Muscle of arm (tissue), 1 donor: ENCODE measurements at regions not wholly inside any gene's neighbourhood (a gene's known extent, or its start where the extent isn't known, plus 50 kb on each side); places are given as distances from the start of the nearest gene placed in this dataset.
"Not testable (repeated sequence)": the region's sequence is repeated elsewhere in the genome, so short reads cannot be mapped to it uniquely, and the experiment has no call there.

Source experiments
- DNase-seq: peaks from one replicate; pipeline ENCODE4 v3.0.0-alpha.2; 2013

GRCh38 chr9:84054341-84055010 lies 73.9 kb downstream of the RMI1 start:
- DNase-seq = no peak

GRCh38 chr9:84057662-84058061 lies 77.1 kb downstream of the RMI1 start:
- DNase-seq = no peak

GRCh38 chr9:84059936-84060335 lies 79.3 kb downstream of the RMI1 start:
- no peak for DNase-seq

GRCh38 chr9:84061613-84062193 lies 81.1 kb downstream of the RMI1 start:
- no peak for DNase-seq

GRCh38 chr9:84062538-84062937 lies 81.9 kb downstream of the RMI1 start:
- DNase-seq = no peak

GRCh38 chr9:84067821-84068220 lies 87.2 kb downstream of the RMI1 start:
- no peak for DNase-seq

- DNase-seq = no peak
Observed at GRCh38 chr9:84068872-84069271, 88.3 kb downstream of the RMI1 start.

GRCh38 chr9:84070590-84070989 lies 90.0 kb downstream of the RMI1 start:
- DNase-seq = no peak

- DNase-seq = no peak
Observed at GRCh38 chr9:84072621-84073180, 92.1 kb downstream of the RMI1 start.

GRCh38 chr9:84075004-84075403 lies 94.4 kb downstream of the RMI1 start:
- DNase-seq = no peak

- no peak for DNase-seq
Observed at GRCh38 chr9:84076384-84076783, 95.8 kb downstream of the RMI1 start.

GRCh38 chr9:84077816-84078215 lies 97.2 kb downstream of the RMI1 start:
- not testable (repeated sequence) for DNase-seq

- DNase-seq = no peak
Observed at GRCh38 chr9:84079994-84080393, 99.4 kb downstream of the RMI1 start.

GRCh38 chr9:84101964-84102632 lies 121.5 kb downstream of the RMI1 start:
- no peak for DNase-seq

GRCh38 chr9:84103651-84104377 lies 123.2 kb downstream of the RMI1 start:
- no peak for DNase-seq

- DNase-seq = no peak
Observed at GRCh38 chr9:84107081-84107480, 126.5 kb downstream of the RMI1 start.

- no peak for DNase-seq
Observed at GRCh38 chr9:84107995-84108394, 127.4 kb downstream of the RMI1 start.

- no peak for DNase-seq
Observed at GRCh38 chr9:84111726-84112125, 131.1 kb downstream of the RMI1 start.

GRCh38 chr9:84121991-84122523 lies 141.5 kb downstream of the RMI1 start:
- no peak for DNase-seq

GRCh38 chr9:84122572-84122971 lies 142.0 kb downstream of the RMI1 start:
- DNase-seq = no peak

- no peak for DNase-seq
Observed at GRCh38 chr9:84123648-84124406, 143.2 kb downstream of the RMI1 start.
